ENCODE measurements at regions not wholly inside any gene's neighbourhood (a gene's known extent, or its start where the extent isn't known, plus 50 kb on each side); places are given as distances from the start of the nearest gene placed in this dataset.

GRCh38 chr1:184215274-184215925 is 163.9 kb downstream of the TSEN15 start:
- H3K36me3 ChIP-seq: no peaks in the 10 kb centered on the region
- 63 to 73% methylated on average over 6 of the region's 6 CpGs for WGBS, 2 donors
- H3K27ac ChIP-seq: peak overlapping the region in 1 of 4 donors; percentile 23
- H3K4me1 ChIP-seq: peaks cover 3 to 26% (median 8%) of the 10 kb centered on the region in 4 donors
- H3K27me3 ChIP-seq: no peaks in the 10 kb centered on the region
- ATAC-seq (ENCODE audit: low FRiP score in 2 of 2) (peak in 1 of 2 donors; percentile 25), DNase-seq (peak in 1 of 2 donors; percentile 49)
- H3K4me3 ChIP-seq: no peak overlapping the region
- peak in 2 of 4 donors; percentile 20 to 89 for TF ChIP-seq EP300 (IDR thresholded peaks at IDR 0.05)
- TF ChIP-seq POLR2AphosphoS5 (IDR thresholded peaks at IDR 0.05): peak in 1 of 2 donors; percentile 23
- TF ChIP-seq POLR2A (IDR thresholded peaks at IDR 0.05): no peak
- no peaks in the 10 kb centered on the region for H3K9me3 ChIP-seq

GRCh38 chr1:184218458-184219075 is 167.0 kb downstream of the TSEN15 start:
- 89% methylated on average over 5 of the region's 5 CpGs for WGBS, 2 donors

GRCh38 chr1:184219414-184219813 is 167.4 kb upstream of the C1orf21 start:
- Histone ChIP-seq H3K36me3 (no peaks in the 10 kb centered on the region), H3K4me1 (peaks cover 0 to 21% (median 8%) of the 10 kb centered on the region in 4 donors), H3K27ac (no peak overlapping the region), H3K27me3 (no peaks in the 10 kb centered on the region), H3K4me3 (no peak overlapping the region), H3K9me3 (no peaks in the 10 kb centered on the region)
- TF ChIP-seq POLR2A (IDR thresholded peaks at IDR 0.05) (no peak), CTCF (IDR thresholded peaks at IDR 0.05) (no peak), POLR2AphosphoS5 (IDR thresholded peaks at IDR 0.05) (no peak), EP300 (IDR thresholded peaks at IDR 0.05) (no peak)
- DNase-seq (no peak), ATAC-seq (ENCODE audit: low FRiP score in 2 of 2) (no peak)
- WGBS, 2 donors: 63 to 75% methylated on average over 3 of the region's 3 CpGs

More at GRCh38 chr1:184218458-184219075, 167.0 kb downstream of the TSEN15 start:
- Histone ChIP-seq H3K9me3 (no peaks in the 10 kb centered on the region), H3K27me3 (no peaks in the 10 kb centered on the region), H3K4me1 (peaks cover 0 to 26% (median 10%) of the 10 kb centered on the region in 4 donors), H3K4me3 (no peak overlapping the region), H3K36me3 (no peaks in the 10 kb centered on the region), H3K27ac (no peak overlapping the region)
- ATAC-seq (ENCODE audit: low FRiP score in 2 of 2): no peak
- no peak for TF ChIP-seq POLR2A (IDR thresholded peaks at IDR 0.05)
- no peak for TF ChIP-seq CTCF (IDR thresholded peaks at IDR 0.05)
- TF ChIP-seq POLR2AphosphoS5 (IDR thresholded peaks at IDR 0.05): no peak
- no peak for TF ChIP-seq EP300 (IDR thresholded peaks at IDR 0.05)
- no peak for DNase-seq

GRCh38 chr1:184219883-184220282 is 166.9 kb upstream of the C1orf21 start:
- 87 to 96% methylated on average over 8 of the region's 8 CpGs for WGBS, 2 donors

More at GRCh38 chr1:184219883-184220282, 166.9 kb upstream of the C1orf21 start:
- Histone ChIP-seq H3K27me3 (no peaks in the 10 kb centered on the region), H3K36me3 (no peaks in the 10 kb centered on the region), H3K9me3 (no peaks in the 10 kb centered on the region), H3K4me3 (no peak overlapping the region), H3K4me1 (peaks cover 0 to 20% (median 8%) of the 10 kb centered on the region in 4 donors), H3K27ac (no peak overlapping the region)
- ATAC-seq (ENCODE audit: low FRiP score in 2 of 2) (no peak), DNase-seq (no peak)
- no peak for TF ChIP-seq EP300 (IDR thresholded peaks at IDR 0.05)
- no peak for TF ChIP-seq POLR2A (IDR thresholded peaks at IDR 0.05)
- TF ChIP-seq CTCF (IDR thresholded peaks at IDR 0.05): no peak
- no peak for TF ChIP-seq POLR2AphosphoS5 (IDR thresholded peaks at IDR 0.05)

Measured in upper lobe of left lung (tissue), 6 donors.